K562 (cell line): ENCODE measurements at regions not wholly inside any gene's neighbourhood (a gene's known extent, or its start where the extent isn't known, plus 50 kb on each side); places are given as distances from the start of the nearest gene placed in this dataset.

Source experiments
- MAZ ChIP-seq, 2 experiments: fragments of 450-650 bp in 1 of 2; sonication (generic) in 1 of 2; formaldehyde crosslinking; IDR thresholded peaks in 1 of 2; conservative IDR thresholded peaks in 1 of 2; 2 replicates each; pipeline versions ENCODE4 v1.4.0 to v1.5.0; 2020; ENCODE audit warnings: mild to moderate bottlenecking in 1 of 2, missing genetic modification reagents in 1 of 2
- POLR2A ChIP-seq: fragments of 450-650 bp; conservative IDR thresholded peaks from 2 replicates; pipeline ENCODE4 v1.6.1; 2016
- PTBP1 ChIP-seq: fragments of 200-400 bp; formaldehyde crosslinking; IDR thresholded peaks from 2 replicates; pipeline ENCODE4 v1.6.1; 2017; ENCODE audit warnings: low read depth, low read length
- U2AF2 ChIP-seq: fragments of 200-400 bp; formaldehyde crosslinking; optimal IDR thresholded peaks from 2 replicates; pipeline ENCODE3; 2017; ENCODE audit warnings: low read depth, mild to moderate bottlenecking, low read length
- ZBED1 ChIP-seq: IDR thresholded peaks from 2 replicates; pipeline ENCODE4 v1.6.1; 2014
- ZKSCAN1 ChIP-seq: fragments of 150-350 bp; IDR thresholded peaks from 2 replicates; pipeline ENCODE4 v1.6.1; 2016; ENCODE audit warnings: low read depth, low read length
- TF ChIP-seq, protein P1 (sequence below): sonication (generic); formaldehyde crosslinking; IDR thresholded peaks from 2 replicates; pipeline ENCODE4 v1.8.1; 2023; ENCODE audit warnings: mild to moderate bottlenecking, missing genetic modification reagents
- TF ChIP-seq, protein P2 (sequence below): conservative IDR thresholded peaks from 2 replicates; pipeline ENCODE4 v1.6.1; 2011; ENCODE audit warnings: low read depth, mild to moderate bottlenecking, low read length; ENCODE audit not compliant: control insufficient read depth
- TF ChIP-seq, protein P3 (sequence below), 3 experiments: IDR thresholded peaks in 2 of 3; conservative IDR thresholded peaks in 1 of 3; 2 replicates each; pipeline ENCODE4 v1.5.1; 2011 to 2012; ENCODE audit warnings: low read length in 3 of 3, mild to moderate bottlenecking in 3 of 3, control low read depth in 2 of 3, improper control_type of control experiment in 1 of 3, inconsistent platforms in 1 of 3, low read depth in 1 of 3, mixed read lengths in 1 of 3, moderate library complexity in 1 of 3; ENCODE audit not compliant: insufficient read depth in 2 of 3

DNA sequence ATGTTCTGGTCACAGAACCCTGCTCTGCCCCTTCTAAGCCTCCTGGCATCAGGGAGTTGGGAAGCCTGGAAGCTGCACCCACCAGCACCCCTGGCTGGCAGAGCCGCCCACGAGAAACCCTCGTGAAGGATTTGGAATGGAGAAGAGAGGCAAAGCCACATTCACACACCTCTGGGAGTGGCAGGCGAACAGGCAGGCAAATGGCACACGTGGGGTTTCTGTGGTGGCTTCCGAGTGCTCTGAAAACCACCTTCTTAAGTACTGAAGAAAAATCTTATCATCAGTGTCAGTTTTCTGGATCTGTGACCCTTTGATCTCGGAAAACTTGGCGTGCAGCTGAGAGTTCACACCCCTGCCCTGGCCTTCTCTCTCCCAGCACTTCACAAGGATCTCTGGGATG is 442.2 kb upstream of the FRG1 start:
- TF ChIP-seq ZBED1 (no peak), MAZ (CRISPR knock-in tag; conservative IDR thresholded peaks at IDR 0.05 in 1 of 2, IDR thresholded peaks at IDR 0.05 in 1 of 2) (no peak), POLR2A (no peak), PTBP1 (no peak), U2AF2 (no peak), ZKSCAN1 (no peak)
- TF ChIP-seq, protein P1, sequence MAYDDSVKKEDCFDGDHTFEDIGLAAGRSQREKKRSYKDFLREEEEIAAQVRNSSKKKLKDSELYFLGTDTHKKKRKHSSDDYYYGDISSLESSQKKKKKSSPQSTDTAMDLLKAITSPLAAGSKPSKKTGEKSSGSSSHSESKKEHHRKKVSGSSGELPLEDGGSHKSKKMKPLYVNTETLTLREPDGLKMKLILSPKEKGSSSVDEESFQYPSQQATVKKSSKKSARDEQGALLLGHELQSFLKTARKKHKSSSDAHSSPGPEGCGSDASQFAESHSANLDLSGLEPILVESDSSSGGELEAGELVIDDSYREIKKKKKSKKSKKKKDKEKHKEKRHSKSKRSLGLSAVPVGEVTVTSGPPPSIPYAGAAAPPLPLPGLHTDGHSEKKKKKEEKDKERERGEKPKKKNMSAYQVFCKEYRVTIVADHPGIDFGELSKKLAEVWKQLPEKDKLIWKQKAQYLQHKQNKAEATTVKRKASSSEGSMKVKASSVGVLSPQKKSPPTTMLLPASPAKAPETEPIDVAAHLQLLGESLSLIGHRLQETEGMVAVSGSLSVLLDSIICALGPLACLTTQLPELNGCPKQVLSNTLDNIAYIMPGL (CRISPR knock-in tag) = no peak
- TF ChIP-seq, protein P2, sequence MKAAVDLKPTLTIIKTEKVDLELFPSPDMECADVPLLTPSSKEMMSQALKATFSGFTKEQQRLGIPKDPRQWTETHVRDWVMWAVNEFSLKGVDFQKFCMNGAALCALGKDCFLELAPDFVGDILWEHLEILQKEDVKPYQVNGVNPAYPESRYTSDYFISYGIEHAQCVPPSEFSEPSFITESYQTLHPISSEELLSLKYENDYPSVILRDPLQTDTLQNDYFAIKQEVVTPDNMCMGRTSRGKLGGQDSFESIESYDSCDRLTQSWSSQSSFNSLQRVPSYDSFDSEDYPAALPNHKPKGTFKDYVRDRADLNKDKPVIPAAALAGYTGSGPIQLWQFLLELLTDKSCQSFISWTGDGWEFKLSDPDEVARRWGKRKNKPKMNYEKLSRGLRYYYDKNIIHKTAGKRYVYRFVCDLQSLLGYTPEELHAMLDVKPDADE = no peak
- TF ChIP-seq, protein P3, sequence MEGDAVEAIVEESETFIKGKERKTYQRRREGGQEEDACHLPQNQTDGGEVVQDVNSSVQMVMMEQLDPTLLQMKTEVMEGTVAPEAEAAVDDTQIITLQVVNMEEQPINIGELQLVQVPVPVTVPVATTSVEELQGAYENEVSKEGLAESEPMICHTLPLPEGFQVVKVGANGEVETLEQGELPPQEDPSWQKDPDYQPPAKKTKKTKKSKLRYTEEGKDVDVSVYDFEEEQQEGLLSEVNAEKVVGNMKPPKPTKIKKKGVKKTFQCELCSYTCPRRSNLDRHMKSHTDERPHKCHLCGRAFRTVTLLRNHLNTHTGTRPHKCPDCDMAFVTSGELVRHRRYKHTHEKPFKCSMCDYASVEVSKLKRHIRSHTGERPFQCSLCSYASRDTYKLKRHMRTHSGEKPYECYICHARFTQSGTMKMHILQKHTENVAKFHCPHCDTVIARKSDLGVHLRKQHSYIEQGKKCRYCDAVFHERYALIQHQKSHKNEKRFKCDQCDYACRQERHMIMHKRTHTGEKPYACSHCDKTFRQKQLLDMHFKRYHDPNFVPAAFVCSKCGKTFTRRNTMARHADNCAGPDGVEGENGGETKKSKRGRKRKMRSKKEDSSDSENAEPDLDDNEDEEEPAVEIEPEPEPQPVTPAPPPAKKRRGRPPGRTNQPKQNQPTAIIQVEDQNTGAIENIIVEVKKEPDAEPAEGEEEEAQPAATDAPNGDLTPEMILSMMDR (IDR thresholded peaks at IDR 0.05 in 2 of 3, conservative IDR thresholded peaks at IDR 0.05 in 1 of 3; ENCODE audit: insufficient read depth in 2 of 3, low read depth in 1 of 3, low read length in 3 of 3) = no peak
